ENCODE measurements at regions not wholly inside any gene's neighbourhood (a gene's known extent, or its start where the extent isn't known, plus 50 kb on each side); places are given as distances from the start of the nearest gene placed in this dataset.
A peak's percentile ranks its signal among the peaks of the same experiment; 100 is the strongest.

DNA sequence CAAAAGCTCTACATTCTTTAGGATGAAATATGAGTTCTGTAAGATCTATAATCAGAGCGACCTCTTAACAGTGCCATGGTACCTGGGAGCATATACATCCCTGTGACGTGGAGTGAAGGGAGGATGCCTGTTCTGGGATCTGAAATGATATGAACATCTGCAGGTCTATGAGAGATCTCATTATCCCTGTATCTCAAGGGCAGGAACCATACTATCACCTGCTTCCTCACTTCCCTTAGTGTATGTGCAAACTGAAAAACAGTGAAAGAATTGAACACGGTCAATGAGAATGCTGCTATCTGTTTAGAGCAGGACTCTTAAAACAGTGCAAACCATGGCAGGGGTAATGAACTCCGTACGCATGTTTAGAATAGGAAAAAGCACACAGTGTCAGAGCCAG is 364.0 kb downstream of the LPIN1 start:
- Histone ChIP-seq H3K27ac (ENCODE audit: poor library complexity, severe bottlenecking) (no peak overlapping the region), H3K4me1 (ENCODE audit: insufficient read depth, poor library complexity, severe bottlenecking) (peaks cover 5% of the 10 kb centered on the region), H3K9me3 (ENCODE audit: severe bottlenecking) (no peaks in the 10 kb centered on the region), H3K36me3 (ENCODE audit: low read depth) (no peaks in the 10 kb centered on the region), H3K27me3 (ENCODE audit: insufficient read depth, poor library complexity, severe bottlenecking) (no peaks in the 10 kb centered on the region), H3K4me3 (ENCODE audit: severe bottlenecking) (no peak overlapping the region)
- DNase-seq (ENCODE audit: low spot score) (no peak), ATAC-seq (ENCODE audit: low read depth) (no peak)
- no peak for TF ChIP-seq CTCF (IDR thresholded peaks at IDR 0.05; ENCODE audit: poor library complexity, severe bottlenecking)

DNA sequence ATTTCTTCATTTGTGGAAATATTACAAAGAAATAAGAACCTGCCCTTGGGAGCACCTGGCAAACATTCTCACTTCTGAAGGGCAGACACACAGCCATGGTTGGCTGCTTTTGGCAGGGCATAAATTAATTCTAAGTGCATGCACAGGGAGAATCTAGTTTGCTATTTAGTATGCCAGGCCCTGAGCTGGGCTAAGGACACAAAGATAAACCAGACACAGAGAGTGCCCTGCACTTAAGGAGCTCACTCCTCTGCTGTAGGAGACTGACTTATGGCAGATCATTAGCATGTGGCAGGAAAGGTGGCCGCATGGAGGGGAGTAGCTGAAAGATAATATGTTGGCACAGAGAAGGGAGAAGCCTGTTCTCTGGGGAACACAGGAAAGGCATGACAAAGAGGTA is 367.0 kb downstream of the LPIN1 start:
- no peak for ATAC-seq (ENCODE audit: low read depth)
- Histone ChIP-seq H3K4me3 (ENCODE audit: severe bottlenecking) (no peak overlapping the region), H3K27me3 (ENCODE audit: insufficient read depth, poor library complexity, severe bottlenecking) (no peaks in the 10 kb centered on the region), H3K27ac (ENCODE audit: poor library complexity, severe bottlenecking) (no peak overlapping the region), H3K9me3 (ENCODE audit: severe bottlenecking) (no peaks in the 10 kb centered on the region), H3K36me3 (ENCODE audit: low read depth) (no peaks in the 10 kb centered on the region), H3K4me1 (ENCODE audit: insufficient read depth, poor library complexity, severe bottlenecking) (no peaks in the 10 kb centered on the region)
- DNase-seq (ENCODE audit: low spot score): no peak
- TF ChIP-seq CTCF (IDR thresholded peaks at IDR 0.05; ENCODE audit: poor library complexity, severe bottlenecking): no peak

DNA sequence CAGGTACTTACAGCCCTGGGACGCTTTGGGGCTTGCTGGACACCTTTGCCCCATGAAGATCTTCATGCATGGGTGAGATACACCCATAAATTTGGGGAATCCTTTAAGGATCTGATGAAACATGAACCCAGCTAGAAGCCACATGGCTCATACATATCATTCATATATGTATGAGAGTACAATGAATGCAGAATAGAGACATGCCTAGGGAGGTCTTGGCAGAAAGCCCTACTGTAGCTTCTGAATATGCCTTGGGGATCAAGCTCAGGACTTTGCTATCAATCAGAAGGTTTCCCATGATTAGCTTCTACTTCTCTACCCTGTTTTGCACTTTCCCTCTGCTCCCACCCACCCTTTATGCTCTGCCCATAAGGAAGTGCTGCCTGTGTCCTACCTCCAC is 368.4 kb downstream of the LPIN1 start:
- no peak for TF ChIP-seq CTCF (IDR thresholded peaks at IDR 0.05; ENCODE audit: poor library complexity, severe bottlenecking)
- H3K9me3 ChIP-seq (ENCODE audit: severe bottlenecking): no peaks in the 10 kb centered on the region
- ATAC-seq (ENCODE audit: low read depth): no peak
- no peaks in the 10 kb centered on the region for H3K4me1 ChIP-seq (ENCODE audit: insufficient read depth, poor library complexity, severe bottlenecking)
- no peak for DNase-seq (ENCODE audit: low spot score)
- no peaks in the 10 kb centered on the region for H3K36me3 ChIP-seq (ENCODE audit: low read depth)
- no peak overlapping the region for H3K4me3 ChIP-seq (ENCODE audit: severe bottlenecking)
- no peaks in the 10 kb centered on the region for H3K27me3 ChIP-seq (ENCODE audit: insufficient read depth, poor library complexity, severe bottlenecking)
- H3K27ac ChIP-seq (ENCODE audit: poor library complexity, severe bottlenecking): no peak overlapping the region

DNA sequence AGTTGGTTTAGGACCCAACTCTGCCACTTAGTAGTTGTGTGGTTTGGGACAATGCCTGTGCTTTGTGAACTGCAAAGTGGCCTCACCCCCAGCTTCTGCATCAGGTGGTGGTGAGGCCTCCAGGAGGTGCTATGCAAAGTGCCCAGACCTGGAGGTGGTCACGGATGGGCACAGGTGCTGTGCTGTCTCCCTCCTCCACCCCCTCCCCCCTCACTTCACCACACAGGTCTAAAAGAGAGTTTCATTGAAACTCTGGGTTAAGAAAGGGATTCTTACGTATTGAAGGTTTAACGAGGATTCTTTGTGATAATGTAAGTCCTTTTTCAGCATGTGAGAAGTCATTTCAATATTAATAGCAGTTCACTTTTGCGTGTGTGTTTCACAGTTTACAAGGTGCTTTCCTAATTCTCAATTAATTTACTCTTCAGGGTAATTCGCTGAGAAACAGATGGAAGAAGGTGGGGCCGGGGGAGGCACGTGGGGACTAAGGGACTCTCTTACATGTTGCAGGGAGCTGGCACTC is 369.9 kb downstream of the LPIN1 start:
- Histone ChIP-seq H3K27ac (ENCODE audit: poor library complexity, severe bottlenecking) (no peak overlapping the region), H3K4me3 (ENCODE audit: severe bottlenecking) (no peak overlapping the region), H3K4me1 (ENCODE audit: insufficient read depth, poor library complexity, severe bottlenecking) (peaks cover 7% of the 10 kb centered on the region), H3K36me3 (ENCODE audit: low read depth) (no peaks in the 10 kb centered on the region), H3K9me3 (ENCODE audit: severe bottlenecking) (no peaks in the 10 kb centered on the region), H3K27me3 (ENCODE audit: insufficient read depth, poor library complexity, severe bottlenecking) (no peaks in the 10 kb centered on the region)
- TF ChIP-seq CTCF (IDR thresholded peaks at IDR 0.05; ENCODE audit: poor library complexity, severe bottlenecking): no peak
- DNase-seq (ENCODE audit: low spot score) (no peak), ATAC-seq (ENCODE audit: low read depth) (no peak)

GRCh38 chr2:12119841-12120240 is 373.4 kb downstream of the LPIN1 start:
- H3K36me3 ChIP-seq (ENCODE audit: low read depth): no peaks in the 10 kb centered on the region
- no peak overlapping the region for H3K27ac ChIP-seq (ENCODE audit: poor library complexity, severe bottlenecking)
- DNase-seq (ENCODE audit: low spot score): no peak
- no peaks in the 10 kb centered on the region for H3K9me3 ChIP-seq (ENCODE audit: severe bottlenecking)
- peak; percentile 41; the same call in 1 of the 3 replicates for ATAC-seq (ENCODE audit: low read depth)
- H3K4me3 ChIP-seq (ENCODE audit: severe bottlenecking): no peak overlapping the region
- H3K27me3 ChIP-seq (ENCODE audit: insufficient read depth, poor library complexity, severe bottlenecking): no peaks in the 10 kb centered on the region
- H3K4me1 ChIP-seq (ENCODE audit: insufficient read depth, poor library complexity, severe bottlenecking): peaks cover 7% of the 10 kb centered on the region
- no peak for TF ChIP-seq CTCF (IDR thresholded peaks at IDR 0.05; ENCODE audit: poor library complexity, severe bottlenecking)
